ENCODE measurements at regions not wholly inside any gene's neighbourhood (a gene's known extent, or its start where the extent isn't known, plus 50 kb on each side); places are given as distances from the start of the nearest gene placed in this dataset.

DNA sequence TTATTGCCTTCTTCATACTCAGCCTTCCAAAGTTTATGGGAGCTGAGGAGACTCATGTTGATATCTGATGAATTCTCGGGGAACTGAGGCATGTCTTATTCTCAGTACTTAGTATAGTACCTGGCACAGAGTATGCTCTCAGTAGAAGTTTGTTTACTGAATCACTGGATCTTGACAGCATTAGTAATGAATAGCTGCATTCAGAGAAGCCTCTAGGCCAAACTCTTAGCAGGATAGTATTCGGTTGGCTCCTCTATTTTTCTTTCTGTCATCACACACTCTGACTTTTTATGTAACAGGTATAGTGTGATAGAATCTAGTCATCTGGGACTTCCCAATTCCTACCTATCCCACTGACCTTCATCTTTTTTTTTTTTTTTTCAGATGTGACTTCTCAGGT, 566.4 kb upstream of the MAN1A1 start:
- TF ChIP-seq POLR2A (IDR thresholded peaks at IDR 0.05) = no peak
- TF ChIP-seq, protein P1, sequence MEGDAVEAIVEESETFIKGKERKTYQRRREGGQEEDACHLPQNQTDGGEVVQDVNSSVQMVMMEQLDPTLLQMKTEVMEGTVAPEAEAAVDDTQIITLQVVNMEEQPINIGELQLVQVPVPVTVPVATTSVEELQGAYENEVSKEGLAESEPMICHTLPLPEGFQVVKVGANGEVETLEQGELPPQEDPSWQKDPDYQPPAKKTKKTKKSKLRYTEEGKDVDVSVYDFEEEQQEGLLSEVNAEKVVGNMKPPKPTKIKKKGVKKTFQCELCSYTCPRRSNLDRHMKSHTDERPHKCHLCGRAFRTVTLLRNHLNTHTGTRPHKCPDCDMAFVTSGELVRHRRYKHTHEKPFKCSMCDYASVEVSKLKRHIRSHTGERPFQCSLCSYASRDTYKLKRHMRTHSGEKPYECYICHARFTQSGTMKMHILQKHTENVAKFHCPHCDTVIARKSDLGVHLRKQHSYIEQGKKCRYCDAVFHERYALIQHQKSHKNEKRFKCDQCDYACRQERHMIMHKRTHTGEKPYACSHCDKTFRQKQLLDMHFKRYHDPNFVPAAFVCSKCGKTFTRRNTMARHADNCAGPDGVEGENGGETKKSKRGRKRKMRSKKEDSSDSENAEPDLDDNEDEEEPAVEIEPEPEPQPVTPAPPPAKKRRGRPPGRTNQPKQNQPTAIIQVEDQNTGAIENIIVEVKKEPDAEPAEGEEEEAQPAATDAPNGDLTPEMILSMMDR (IDR thresholded peaks at IDR 0.05) = no peak

Measured in Peyer's patch (tissue), 4 donors.